GM19351 (cell line): ENCODE measurements at regions not wholly inside any gene's neighbourhood (a gene's known extent, or its start where the extent isn't known, plus 50 kb on each side); places are given as distances from the start of the nearest gene placed in this dataset.

Source experiments
- ATAC-seq: cut with Tn5 transposase; IDR thresholded peaks from one replicate; pipeline ENCODE4 v1.9.1; 2021; ENCODE audit warnings: mild to moderate bottlenecking, moderate library complexity; ENCODE audit not compliant: unreplicated experiment

DNA sequence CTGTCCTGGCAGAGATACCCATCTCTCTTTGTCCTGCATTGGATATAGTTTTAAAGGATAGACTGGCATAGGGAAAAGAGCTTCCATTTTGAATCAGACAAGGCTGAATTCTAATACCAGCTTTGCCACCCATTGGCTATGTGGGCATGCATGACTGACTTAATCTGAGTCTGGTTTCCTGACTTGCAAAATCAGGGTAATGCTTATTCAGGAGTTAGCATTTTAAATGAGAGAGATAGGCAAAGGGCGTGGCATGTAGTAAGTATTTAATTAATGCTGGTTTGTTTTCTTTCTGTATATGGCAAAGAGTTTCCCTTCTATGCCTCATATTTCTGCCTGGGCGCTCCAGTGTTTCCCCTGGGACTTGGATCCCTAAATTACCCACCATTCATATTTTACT, 492.9 kb downstream of the IGSF11 start:
- ATAC-seq, result no peak

DNA sequence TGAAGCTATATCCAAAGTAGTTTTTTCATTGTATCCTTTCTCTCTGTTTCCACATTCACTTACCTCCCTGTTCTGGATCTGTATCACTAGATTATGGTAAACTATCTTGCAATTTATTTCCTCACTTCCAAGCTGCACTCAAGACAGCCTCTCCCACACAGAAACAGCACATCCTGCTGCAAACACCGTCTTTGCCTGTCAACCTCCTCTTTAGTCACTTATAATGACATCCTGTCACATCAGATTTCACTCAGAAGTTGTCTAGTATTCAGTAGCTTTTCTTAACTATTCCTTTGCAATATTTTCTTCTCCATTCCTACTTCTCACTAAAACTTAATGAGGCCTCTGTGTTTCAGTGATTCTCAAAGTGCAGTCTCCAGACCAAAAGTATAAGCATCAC, 490.8 kb downstream of the IGSF11 start:
- no peak for ATAC-seq

DNA sequence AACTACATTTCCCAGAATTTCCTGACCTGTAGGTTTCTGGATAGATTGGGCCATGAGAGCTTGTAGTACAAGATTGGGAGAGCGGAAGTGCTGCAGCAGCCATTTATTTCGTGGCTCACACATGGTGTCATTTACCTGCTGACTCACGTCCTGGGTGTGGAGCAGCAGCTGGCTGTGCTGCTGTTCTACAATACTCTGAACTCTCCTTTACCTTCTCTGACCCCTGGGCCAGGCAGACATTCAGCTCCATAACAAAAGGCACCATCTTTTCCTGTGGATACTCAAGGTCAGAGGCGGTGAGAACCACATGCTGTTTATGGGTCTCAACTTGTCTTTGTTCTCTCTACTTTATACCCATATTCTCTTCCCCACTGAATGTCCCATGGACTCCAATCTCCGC, 490.2 kb downstream of the IGSF11 start:
- ATAC-seq, result no peak

DNA sequence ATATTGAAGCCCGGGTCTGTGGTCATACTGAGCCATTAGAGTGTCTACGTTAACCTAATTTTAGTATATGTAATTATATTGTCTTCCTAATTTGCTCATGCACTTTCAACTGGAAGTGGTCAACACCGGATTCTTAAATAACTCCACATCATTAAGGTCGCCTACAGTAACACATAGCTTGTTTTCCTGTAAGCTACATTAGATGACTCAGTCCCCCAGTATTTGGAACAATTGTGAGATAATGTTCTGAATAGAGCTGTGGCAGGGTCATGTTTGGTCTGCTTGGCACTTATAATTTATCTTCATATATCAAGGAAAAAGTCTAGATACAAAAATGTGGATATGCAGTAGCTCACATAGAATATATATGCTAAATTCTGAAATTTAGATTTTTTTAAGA, 486.2 kb downstream of the IGSF11 start:
- no peak for ATAC-seq

DNA sequence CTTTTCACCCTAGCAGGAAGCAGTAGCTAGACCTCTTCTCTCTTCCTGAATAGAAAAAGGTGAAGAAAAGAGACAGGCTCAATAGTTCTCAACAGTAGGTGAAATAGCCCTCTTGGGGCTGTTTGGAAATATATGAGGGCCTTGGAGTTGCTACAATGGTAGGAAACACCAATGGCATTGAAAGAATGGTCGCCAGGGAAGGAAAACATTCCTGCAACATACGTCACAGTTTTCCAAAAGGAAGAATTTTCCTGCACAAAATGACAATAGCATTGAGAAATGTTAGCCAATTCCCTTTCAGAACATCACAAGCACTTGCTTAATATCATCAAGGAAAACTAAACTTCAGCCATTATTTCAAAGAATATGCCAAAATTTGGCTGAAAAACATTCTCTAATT, 484.5 kb downstream of the IGSF11 start:
- no peak for ATAC-seq

DNA sequence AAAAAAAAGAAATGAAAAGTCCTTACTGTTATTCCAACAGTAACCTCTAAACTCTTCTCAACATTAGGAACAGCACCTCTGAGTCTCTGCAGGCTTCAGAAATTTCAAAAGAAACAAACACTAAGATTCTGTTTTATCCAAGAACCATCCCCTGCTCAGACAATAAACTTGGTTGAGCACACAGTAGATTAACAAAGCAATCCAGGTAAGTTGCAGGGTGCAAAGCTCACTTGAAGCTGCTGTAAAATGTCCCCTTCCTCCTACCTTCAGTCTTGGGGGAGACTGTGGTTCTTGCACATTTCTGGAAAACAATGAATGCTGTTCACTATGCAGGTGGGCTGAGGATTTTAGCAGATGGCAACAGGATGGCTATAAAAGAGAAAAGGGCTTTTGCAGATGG, 484.1 kb downstream of the IGSF11 start:
- ATAC-seq, result no peak

DNA sequence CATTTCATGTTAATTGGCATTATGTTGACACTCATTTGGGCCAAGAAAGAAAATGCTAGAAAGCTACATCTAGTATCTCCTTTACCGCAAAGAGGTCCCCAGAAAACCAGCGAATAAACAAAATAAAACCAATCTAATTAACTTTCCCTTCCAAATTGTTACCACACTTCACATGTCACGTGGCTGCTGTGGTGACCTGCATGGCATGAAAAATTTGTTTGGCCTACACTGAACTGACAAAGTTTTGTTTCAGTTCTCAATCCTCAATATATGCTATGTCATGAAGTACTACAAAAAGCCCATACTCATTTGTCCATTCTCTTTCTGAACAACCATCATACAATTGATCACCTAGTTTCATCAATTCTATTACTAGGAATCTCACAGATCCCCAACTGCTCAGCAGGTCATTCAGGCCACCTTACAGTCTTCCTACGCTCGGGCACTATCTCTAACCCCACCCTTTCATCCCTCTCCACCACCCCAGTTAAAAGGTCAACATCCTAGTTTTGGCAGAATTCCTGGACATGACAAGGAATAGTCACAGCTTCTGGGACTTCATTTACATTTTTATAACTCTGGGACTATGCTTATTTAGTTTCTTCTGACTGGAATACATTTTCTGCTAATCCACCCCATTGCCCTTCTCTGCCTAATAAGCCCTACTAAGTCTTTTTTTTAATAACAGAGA, 480.4 kb downstream of the IGSF11 start:
- ATAC-seq, result no peak

DNA sequence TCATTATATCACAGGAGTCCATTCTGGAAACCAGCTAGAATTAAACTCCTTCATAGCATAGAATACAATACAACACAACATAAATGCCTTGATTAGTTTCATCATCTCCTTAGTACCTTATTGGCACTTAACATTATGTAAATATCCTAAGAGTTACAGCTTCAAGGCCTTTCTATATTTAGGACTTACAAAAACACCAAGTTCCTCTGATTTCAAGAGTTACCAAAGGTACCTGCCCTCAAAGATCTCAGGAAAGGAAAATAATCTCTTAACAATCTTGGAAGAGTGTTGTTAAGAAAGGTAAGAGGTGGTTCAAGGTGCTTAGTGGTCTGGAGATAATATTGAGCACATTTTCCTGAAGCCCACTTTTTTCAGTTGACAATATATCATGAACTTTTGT, 477.7 kb downstream of the IGSF11 start:
- no peak for ATAC-seq

DNA sequence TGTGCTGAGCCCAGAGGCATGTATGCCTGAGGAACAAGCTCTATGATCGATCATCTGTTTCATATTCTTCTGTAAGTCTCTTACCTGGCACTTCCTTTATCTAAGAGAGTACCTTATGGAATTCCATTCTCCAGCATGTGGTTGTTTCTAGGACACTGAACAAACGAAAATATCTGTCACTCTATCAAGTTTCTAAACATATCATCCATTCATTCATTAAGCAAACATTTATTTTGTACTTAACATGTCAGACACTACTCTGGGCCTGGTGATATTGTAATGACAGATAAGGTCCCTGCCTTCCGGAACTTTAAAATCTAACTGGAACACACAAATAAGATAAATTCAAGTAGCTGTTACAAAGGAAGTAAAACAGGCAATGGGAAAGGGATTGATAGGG, 477.1 kb downstream of the IGSF11 start:
- no peak for ATAC-seq

DNA sequence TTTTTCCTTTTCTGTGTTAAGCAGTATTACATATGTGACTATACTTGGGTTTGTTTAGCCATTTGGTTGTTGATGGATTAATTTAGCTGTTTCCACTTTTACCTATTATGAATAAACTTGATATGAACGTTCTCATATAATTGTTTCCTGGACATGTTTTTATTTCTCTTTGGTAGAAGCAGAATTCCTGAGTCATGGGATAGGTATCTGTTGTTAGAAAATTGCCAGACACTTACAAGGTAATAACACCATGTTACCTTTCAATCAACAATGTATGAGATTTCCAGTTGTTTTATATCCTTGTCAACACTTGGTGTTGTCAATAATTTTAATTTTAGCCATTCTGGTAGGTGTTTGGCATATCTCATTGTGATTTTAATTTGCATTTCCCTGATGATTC, 475.4 kb downstream of the IGSF11 start:
- ATAC-seq, result no peak

DNA sequence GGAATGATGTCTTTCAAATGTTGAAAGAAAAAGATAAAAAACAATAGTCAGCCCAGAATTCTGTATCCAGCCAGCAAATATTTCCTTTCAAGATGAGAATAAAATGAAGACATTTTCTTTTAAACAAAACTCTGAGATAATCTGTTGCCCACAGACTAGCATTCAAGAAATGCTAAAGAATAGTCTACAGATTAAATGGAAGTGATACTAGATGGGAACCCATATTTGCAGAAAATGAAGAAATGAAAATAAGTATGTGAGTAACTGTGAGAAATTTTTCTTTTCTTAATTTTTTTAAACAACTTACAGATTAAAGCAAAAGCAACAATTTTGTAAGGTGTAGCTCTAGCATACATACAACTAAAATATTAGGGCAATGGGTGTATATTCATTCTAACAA, 469.8 kb downstream of the IGSF11 start:
- no peak for ATAC-seq

DNA sequence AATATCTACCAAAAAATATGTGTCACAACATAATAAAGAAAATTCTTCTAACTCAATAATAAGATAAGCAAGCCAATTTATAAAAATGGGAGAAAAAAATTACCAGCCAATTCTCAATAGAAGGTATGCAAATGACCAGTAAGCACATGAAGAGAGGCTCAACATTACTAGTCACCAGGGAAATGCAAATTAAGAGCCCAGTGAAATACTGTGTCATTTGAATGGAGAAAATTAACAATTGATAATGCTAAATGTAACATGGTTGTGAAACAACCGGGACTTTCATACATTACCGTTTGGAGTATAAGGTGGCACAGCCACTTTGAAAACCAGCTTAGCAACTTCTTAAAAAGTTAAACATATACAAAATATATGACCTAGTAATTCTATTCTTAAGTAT, 460.7 kb downstream of the IGSF11 start:
- no peak for ATAC-seq

DNA sequence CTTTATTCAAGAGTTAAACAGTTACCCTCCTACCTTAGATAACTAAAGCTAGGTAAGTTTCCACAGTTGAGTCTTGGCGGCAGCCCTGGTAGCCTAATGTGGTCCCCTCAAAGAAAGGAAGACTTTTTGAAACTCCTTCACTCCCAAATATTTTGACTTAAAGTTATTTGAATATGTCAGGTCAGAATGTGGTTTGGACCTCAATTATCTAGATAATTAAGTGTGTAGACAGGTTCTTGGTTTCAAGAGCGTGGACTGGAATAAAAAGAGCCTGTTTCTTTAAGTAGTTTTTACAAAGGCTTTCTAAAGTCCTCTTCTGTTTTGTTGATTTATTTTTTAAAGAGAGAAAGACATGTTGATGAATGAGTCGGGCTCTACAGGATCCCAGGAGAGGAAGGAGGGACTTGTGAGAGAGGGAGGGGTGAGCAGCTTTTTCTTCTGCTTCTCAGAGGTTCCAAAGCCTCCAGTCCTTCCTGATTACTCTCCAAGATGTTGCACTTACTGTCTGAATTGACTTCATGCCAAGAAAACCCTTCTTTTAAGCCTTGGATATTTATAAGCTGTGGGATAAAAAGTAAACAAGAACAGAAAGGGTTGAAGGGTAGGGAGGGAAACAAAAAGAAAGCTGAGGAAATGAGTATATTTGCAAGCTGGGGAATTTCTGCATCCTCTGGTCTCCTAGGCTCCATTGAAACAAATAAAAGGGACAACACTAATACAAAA, 457.4 kb downstream of the IGSF11 start:
- no peak for ATAC-seq

DNA sequence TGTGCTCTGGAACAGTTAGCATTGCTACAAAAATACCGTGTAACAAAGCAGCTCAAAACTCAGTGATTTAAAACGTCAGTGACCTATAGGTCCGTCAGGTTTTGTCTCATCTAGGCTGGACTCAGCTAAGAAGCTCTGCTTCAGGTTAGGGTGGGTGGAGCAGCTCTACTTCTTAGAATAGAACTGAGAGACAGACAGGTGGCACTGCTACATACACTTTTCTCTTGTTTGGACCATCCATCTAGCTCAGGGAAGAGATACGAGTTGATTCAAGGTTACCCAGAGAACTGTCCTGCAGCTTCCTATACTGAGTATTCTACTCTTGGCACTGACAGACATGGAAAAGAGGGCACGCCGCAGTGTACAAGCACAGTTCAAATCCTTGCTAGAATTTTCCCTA, 456.1 kb downstream of the IGSF11 start:
- ATAC-seq, result no peak

DNA sequence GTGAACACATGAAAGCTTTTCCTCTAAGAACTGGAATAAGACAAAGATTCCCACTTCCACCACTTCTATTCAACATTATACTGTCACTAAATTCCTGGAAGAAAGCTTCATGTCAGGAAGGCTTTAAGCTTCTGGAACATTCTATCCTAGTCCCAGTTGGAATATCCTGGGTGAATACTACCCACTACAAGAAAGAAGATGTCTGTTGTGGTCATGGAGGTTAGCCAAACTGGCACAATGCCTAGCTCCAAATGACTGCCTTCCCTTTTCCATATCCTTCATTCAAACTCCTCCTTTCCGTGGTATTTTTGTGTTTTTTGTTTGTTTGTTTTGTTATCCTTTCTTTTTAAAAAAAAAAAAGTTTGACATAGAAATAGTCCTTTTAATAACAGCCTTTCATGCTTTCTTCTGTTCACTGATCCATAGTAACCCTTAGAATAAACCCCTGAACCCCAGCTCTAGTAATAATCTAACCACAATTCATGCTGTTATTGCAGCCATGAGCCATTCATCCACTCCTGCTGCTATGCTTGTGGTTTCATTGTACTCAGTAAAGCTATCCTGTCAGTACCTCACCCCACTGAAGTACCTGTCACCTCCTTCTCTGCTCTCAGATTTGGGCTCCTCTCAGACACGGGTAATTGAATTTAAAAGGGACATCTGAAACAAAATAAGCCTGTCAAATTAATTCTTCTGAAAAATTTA, 447.5 kb downstream of the IGSF11 start:
- ATAC-seq, result no peak

DNA sequence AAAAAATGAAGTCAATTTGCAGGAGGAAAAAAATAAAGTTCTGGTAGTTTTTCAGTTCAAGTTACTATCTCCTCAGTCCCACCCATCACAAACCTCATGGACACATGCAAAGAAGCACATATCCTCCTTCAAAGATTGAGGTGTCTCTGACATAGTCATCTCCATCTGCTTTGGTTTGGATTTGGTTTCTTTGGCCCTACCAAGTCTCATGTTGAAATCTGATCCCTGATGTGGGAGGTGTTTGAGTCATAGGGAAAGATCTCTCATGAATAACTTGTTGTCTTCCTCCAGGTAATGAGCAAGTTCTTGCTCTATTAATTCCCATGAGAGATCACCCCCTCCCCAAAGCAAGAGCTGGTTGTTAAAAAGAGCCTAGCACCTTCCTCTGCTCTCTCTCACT, 446.8 kb downstream of the IGSF11 start:
- no peak for ATAC-seq

DNA sequence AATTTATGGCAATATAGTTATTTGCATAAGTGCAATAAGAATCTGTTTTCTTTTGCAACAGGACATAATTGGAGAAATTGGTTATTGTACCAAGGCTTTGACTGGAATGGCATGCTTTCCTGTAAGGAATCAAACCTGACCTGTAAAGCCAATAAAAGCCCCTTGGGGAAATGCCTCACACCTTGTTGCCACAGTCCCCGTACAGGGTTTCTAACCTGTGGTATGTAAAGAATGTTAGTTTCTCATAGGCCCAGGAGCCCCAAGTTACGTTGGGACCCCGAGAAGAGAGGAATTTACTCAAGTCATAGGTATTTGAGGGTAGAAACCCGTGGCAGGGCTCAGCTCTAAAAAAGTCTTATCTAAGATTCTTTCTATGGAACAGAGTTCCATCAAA, 441.4 kb downstream of the IGSF11 start:
- ATAC-seq, result no peak

DNA sequence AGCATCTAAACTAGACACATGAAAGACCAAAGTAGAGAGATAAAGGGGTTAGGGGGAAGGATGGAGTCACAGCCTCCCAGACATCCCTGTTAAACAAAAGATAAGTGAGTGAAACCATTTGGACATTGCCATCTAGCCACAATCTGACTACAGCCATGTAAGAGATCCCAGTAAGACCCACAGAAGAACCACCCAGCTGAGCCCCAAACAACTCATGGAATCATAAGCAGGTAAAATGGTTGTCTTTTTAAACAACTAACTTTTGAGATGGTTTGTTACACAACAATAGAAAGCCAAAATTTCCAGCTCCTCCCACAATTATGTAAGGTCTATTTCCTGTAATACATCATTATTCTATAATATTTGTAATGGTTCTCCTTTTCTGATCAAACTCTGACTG, 437.5 kb downstream of the IGSF11 start:
- ATAC-seq, result no peak

DNA sequence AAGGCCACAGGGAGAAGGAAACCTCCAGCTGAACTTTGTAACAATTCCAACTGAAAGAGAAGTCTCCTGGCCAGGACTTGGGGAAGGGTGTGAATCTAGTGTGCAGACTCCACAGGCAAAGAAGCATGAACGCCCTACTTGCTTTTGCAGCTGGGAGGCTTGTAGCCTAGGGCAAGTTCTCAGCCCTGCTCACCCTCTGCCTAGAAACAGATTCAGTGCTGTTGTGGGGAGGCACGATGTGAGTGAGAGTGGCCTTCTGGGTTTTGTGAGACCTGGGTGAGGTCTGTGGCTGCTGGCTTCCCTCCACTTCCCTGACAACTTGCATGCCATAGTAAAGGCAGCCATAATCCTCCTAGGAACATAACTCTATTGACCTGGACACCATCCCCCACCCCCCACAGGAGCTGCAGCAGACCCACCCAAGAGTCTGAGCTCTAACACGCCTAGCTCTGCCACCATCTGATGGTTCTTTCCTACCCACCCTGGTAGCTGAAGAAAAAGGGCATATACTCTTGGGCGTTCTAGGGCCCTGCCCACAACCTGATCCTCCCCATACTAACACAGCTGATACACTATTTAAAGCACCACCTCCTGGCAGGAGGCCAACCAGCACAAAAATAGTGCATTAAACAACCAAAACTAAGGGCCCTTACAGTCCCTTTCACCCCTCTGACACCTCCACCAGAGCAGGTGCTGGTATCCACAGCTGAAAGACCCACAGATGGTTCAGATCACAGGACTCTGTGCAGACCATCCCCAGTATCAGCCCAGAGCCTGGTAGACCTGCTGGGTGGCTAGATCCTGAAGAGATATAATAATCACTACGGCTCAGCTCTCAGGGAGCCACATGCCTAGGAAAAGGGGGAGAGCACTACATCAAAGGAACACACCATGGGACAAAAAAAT, 426.5 kb downstream of the IGSF11 start:
- ATAC-seq, result no peak

DNA sequence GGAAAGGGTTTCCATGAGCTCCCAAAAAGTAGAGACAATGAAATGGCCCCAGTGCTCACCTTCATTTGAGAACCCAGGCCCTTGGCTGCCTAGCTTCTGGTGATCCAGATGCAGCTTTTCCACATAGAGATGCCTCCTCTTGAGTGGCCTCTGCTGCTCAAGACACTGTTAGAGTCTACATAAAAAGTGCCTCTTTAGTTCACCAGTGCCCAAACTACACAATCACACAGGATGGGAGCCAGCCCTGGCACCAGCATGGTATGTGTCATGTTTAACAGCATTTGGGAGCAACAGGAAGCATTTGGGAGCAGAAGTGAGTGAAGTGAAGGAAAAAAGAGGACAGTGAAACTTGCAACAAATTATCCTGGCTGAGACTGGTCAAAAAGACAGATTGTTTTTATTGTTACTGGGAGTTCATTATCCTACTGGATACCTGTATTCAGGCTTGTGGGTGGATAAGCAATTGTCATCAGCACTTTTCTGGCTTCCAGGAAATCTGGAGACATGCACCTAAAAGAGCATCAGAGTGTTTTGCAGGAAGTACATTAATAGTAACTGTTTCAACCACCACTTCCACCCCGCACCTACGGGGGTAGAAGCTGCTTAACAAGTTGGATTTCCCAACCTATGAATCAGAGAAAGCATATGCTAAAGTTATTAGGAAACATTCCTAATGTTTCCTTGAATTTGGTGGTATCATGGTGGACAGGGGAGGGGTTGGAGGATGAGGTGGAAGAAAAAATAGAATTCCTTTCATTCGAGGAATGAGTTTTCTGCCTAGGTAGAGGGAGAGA, 416.2 kb downstream of the IGSF11 start:
- ATAC-seq, result no peak
